ENCODE measurements at regions not wholly inside any gene's neighbourhood (a gene's known extent, or its start where the extent isn't known, plus 50 kb on each side); places are given as distances from the start of the nearest gene placed in this dataset.

GRCh38 chr14:106094654-106095189, 568.3 kb downstream of the TMEM121 start:
- BruUV-seq (replicated peaks) = no TSS peak
- CTCF ChIA-PET = no interaction called here
- Histone ChIP-seq H2AFZ (ENCODE audit: low read length) (no peak overlapping the region), H3K9me2 (replicated peaks; ENCODE audit: low read length) (no peaks in the 10 kb centered on the region), H4K20me1 (ENCODE audit: low read length) (no peaks in the 10 kb centered on the region), H3K79me2 (ENCODE audit: low read length) (no peaks in the 10 kb centered on the region), H3K4me2 (ENCODE audit: low read length) (no peak overlapping the region), H3K9ac (ENCODE audit: low read length) (no peak overlapping the region), H3K27ac (ENCODE audit: low read length) (no peak overlapping the region), H3K4me3 (ENCODE audit: low read length) (no peak overlapping the region), H3F3A (ENCODE audit: low read length, unreplicated experiment) (no peaks in the 10 kb centered on the region), H3K36me3 (ENCODE audit: low read depth, low read length) (no peaks in the 10 kb centered on the region), H3K27me3 (ENCODE audit: low read length) (no peaks in the 10 kb centered on the region), H3K4me1 (ENCODE audit: insufficient read depth, low read length) (no peaks in the 10 kb centered on the region), H3K9me3 (ENCODE audit: low read length) (no peaks in the 10 kb centered on the region)
- intact Hi-C loops (cut with micrococcal nuclease) = no loop called here
- POLR2A ChIA-PET (ENCODE audit: unreplicated experiment) = no interaction called here
- ATAC-seq (no peak), DNase-seq (no peak)
- TF ChIP-seq EZH2 (IDR thresholded peaks at IDR 0.05; ENCODE audit: low read length, unreplicated experiment) = no peak
- no peak for TF ChIP-seq EZH2phosphoT487 (IDR thresholded peaks at IDR 0.05; ENCODE audit: borderline replicate concordance, low read length)

DNA sequence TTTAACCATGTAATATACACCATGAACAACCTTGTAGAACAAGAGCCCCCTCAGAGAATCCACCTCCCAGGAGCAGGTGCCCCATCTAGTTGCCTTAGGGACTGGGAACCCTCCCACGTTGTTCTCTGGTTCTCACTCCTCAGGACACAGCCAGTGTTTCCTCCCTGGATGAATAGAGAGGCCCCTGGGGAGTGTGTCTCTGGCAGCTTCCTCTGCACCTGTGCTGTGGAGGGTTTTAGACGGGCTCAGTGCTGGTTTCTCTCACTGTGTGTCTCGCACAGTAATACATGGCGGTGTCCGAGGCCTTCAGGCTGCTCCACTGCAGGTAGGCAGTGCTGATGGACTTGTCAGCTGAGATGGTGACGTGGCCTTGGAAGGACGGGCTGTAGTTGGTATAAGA, 581.3 kb downstream of the TMEM121 start:
- TF ChIP-seq, protein P1, sequence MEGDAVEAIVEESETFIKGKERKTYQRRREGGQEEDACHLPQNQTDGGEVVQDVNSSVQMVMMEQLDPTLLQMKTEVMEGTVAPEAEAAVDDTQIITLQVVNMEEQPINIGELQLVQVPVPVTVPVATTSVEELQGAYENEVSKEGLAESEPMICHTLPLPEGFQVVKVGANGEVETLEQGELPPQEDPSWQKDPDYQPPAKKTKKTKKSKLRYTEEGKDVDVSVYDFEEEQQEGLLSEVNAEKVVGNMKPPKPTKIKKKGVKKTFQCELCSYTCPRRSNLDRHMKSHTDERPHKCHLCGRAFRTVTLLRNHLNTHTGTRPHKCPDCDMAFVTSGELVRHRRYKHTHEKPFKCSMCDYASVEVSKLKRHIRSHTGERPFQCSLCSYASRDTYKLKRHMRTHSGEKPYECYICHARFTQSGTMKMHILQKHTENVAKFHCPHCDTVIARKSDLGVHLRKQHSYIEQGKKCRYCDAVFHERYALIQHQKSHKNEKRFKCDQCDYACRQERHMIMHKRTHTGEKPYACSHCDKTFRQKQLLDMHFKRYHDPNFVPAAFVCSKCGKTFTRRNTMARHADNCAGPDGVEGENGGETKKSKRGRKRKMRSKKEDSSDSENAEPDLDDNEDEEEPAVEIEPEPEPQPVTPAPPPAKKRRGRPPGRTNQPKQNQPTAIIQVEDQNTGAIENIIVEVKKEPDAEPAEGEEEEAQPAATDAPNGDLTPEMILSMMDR (conservative IDR thresholded peaks at IDR 0.05; ENCODE audit: low read depth, low read length) = no peak
- TF ChIP-seq EZH2phosphoT487 (IDR thresholded peaks at IDR 0.05; ENCODE audit: borderline replicate concordance, low read length) = no peak
- no peak for TF ChIP-seq EZH2 (IDR thresholded peaks at IDR 0.05; ENCODE audit: low read length, unreplicated experiment)
- no TSS peak for BruUV-seq (replicated peaks)
- intact Hi-C loops (cut with micrococcal nuclease) = no loop called here

GRCh38 chr14:106109337-106109736, 583.0 kb downstream of the TMEM121 start:
- no peaks in the 10 kb centered on the region for H3K9me3 ChIP-seq (ENCODE audit: low read length)
- H3K4me1 ChIP-seq (ENCODE audit: insufficient read depth, low read length) = no peaks in the 10 kb centered on the region
- H4K20me1 ChIP-seq (ENCODE audit: low read length) = no peaks in the 10 kb centered on the region
- H3F3A ChIP-seq (ENCODE audit: low read length, unreplicated experiment) = no peaks in the 10 kb centered on the region
- no peaks in the 10 kb centered on the region for H3K36me3 ChIP-seq (ENCODE audit: low read depth, low read length)
- no peaks in the 10 kb centered on the region for H3K79me2 ChIP-seq (ENCODE audit: low read length)
- CTCF ChIA-PET = no interaction called here
- no peak overlapping the region for H2AFZ ChIP-seq (ENCODE audit: low read length)
- H3K9ac ChIP-seq (ENCODE audit: low read length) = no peak overlapping the region
- intact Hi-C loops (cut with micrococcal nuclease) = no loop called here
- no TSS peak for BruUV-seq (replicated peaks)
- no peak overlapping the region for H3K27ac ChIP-seq (ENCODE audit: low read length)
- no peak for ATAC-seq
- no peaks in the 10 kb centered on the region for H3K9me2 ChIP-seq (replicated peaks; ENCODE audit: low read length)
- TF ChIP-seq EZH2phosphoT487 (IDR thresholded peaks at IDR 0.05; ENCODE audit: borderline replicate concordance, low read length) (no peak), EZH2 (IDR thresholded peaks at IDR 0.05; ENCODE audit: low read length, unreplicated experiment) (no peak)
- TF ChIP-seq, protein P1 (conservative IDR thresholded peaks at IDR 0.05; ENCODE audit: low read depth, low read length) = no peak
- no peak for DNase-seq
- H3K4me3 ChIP-seq (ENCODE audit: low read length) = no peak overlapping the region
- POLR2A ChIA-PET (ENCODE audit: unreplicated experiment) = no interaction called here
- no peak overlapping the region for H3K4me2 ChIP-seq (ENCODE audit: low read length)
- H3K27me3 ChIP-seq (ENCODE audit: low read length) = no peaks in the 10 kb centered on the region

More for the DNA sequence above, 581.3 kb downstream of the TMEM121 start:
- H3F3A ChIP-seq (ENCODE audit: low read length, unreplicated experiment) = no peaks in the 10 kb centered on the region
- no peak overlapping the region for H3K27ac ChIP-seq (ENCODE audit: low read length)
- no peak overlapping the region for H3K4me3 ChIP-seq (ENCODE audit: low read length)
- no peak overlapping the region for H3K4me2 ChIP-seq (ENCODE audit: low read length)
- H2AFZ ChIP-seq (ENCODE audit: low read length) = no peak overlapping the region
- ATAC-seq (no peak), DNase-seq (no peak)
- H3K9ac ChIP-seq (ENCODE audit: low read length) = no peak overlapping the region
- no peaks in the 10 kb centered on the region for H3K27me3 ChIP-seq (ENCODE audit: low read length)
- ChIA-PET CTCF (no interaction called here), POLR2A (ENCODE audit: unreplicated experiment) (no interaction called here)
- no peaks in the 10 kb centered on the region for H3K9me3 ChIP-seq (ENCODE audit: low read length)
- no peaks in the 10 kb centered on the region for H3K4me1 ChIP-seq (ENCODE audit: insufficient read depth, low read length)
- H4K20me1 ChIP-seq (ENCODE audit: low read length) = no peaks in the 10 kb centered on the region
- H3K79me2 ChIP-seq (ENCODE audit: low read length) = no peaks in the 10 kb centered on the region
- H3K36me3 ChIP-seq (ENCODE audit: low read depth, low read length) = no peaks in the 10 kb centered on the region
- H3K9me2 ChIP-seq (replicated peaks; ENCODE audit: low read length) = no peaks in the 10 kb centered on the region
